ENCODE measurements at regions not wholly inside any gene's neighbourhood (a gene's known extent, or its start where the extent isn't known, plus 50 kb on each side); places are given as distances from the start of the nearest gene placed in this dataset.

GRCh38 chr6:22078802-22079545, 217.9 kb downstream of the PRL start:
- no peak for DNase-seq

GRCh38 chr6:22079783-22080182, 217.1 kb downstream of the PRL start:
- DNase-seq, result no peak

- DNase-seq, result no peak
Measured at GRCh38 chr6:22081709-22082108, 215.1 kb downstream of the PRL start.

GRCh38 chr6:22082218-22082617, 214.6 kb downstream of the PRL start:
- no peak for DNase-seq

GRCh38 chr6:22083119-22083518, 213.7 kb downstream of the PRL start:
- no peak for DNase-seq

- DNase-seq, result no peak
Measured at GRCh38 chr6:22087960-22088706, 208.7 kb downstream of the PRL start.

GRCh38 chr6:22091424-22091948, 205.3 kb downstream of the PRL start:
- no peak for DNase-seq

GRCh38 chr6:22095836-22096235, 201.0 kb downstream of the PRL start:
- no peak for DNase-seq

GRCh38 chr6:22098601-22099031, 198.2 kb downstream of the PRL start:
- DNase-seq, result no peak

GRCh38 chr6:22099231-22099630, 197.6 kb downstream of the PRL start:
- no peak for DNase-seq

- no peak for DNase-seq
Measured at GRCh38 chr6:22099923-22100322, 196.9 kb downstream of the PRL start.

GRCh38 chr6:22101163-22101562, 195.7 kb downstream of the PRL start:
- DNase-seq, result no peak

GRCh38 chr6:22102671-22103070, 194.2 kb downstream of the PRL start:
- no peak for DNase-seq

GRCh38 chr6:22106451-22106850, 190.4 kb downstream of the PRL start:
- no peak for DNase-seq

GRCh38 chr6:22106961-22107360, 189.9 kb downstream of the PRL start:
- no peak for DNase-seq

GRCh38 chr6:22108199-22108598, 188.6 kb downstream of the PRL start:
- DNase-seq, result no peak

GRCh38 chr6:22110061-22110460, 186.8 kb downstream of the PRL start:
- DNase-seq, result no peak

- DNase-seq, result no peak
Measured at GRCh38 chr6:22112461-22112860, 184.4 kb downstream of the PRL start.

- no peak for DNase-seq
Measured at GRCh38 chr6:22113026-22113766, 183.6 kb downstream of the PRL start.

- DNase-seq, result no peak
Measured at GRCh38 chr6:22115559-22115958, 181.3 kb downstream of the PRL start.

- no peak for DNase-seq
Measured at GRCh38 chr6:22117631-22118030, 179.2 kb downstream of the PRL start.

GRCh38 chr6:22119500-22119899, 177.3 kb downstream of the PRL start:
- no peak for DNase-seq

GRCh38 chr6:22124756-22125155, 172.1 kb downstream of the PRL start:
- no peak for DNase-seq

- no peak for DNase-seq
Measured at GRCh38 chr6:22126910-22127309, 169.9 kb downstream of the PRL start.
